Peyer's patch (tissue), 4 donors: ENCODE measurements at regions not wholly inside any gene's neighbourhood (a gene's known extent, or its start where the extent isn't known, plus 50 kb on each side); places are given as distances from the start of the nearest gene placed in this dataset.

Source experiments
- POLR2A ChIP-seq, 2 donors: fragments of 450-650 bp; IDR thresholded peaks; one replicate each; pipeline ENCODE4 v1.5.1; 2017; ENCODE audit warnings: antibody characterized with exemption in 2 of 2, mild to moderate bottlenecking in 2 of 2, moderate library complexity in 2 of 2
- TF ChIP-seq, protein P1 (sequence below), 6 experiments: fragments of 450-650 bp in 4 of 6; fragments of 200-600 bp in 2 of 6; sonication (generic) in 1 of 6; IDR thresholded peaks; one replicate each; pipeline ENCODE4 v1.5.1; 2017 to 2019; ENCODE audit warnings: antibody characterized with exemption in 6 of 6, mild to moderate bottlenecking in 3 of 6, moderate library complexity in 1 of 6

GRCh38 chr2:60643747-60644146 is 90.3 kb upstream of the BCL11A start:
- TF ChIP-seq, protein P1, sequence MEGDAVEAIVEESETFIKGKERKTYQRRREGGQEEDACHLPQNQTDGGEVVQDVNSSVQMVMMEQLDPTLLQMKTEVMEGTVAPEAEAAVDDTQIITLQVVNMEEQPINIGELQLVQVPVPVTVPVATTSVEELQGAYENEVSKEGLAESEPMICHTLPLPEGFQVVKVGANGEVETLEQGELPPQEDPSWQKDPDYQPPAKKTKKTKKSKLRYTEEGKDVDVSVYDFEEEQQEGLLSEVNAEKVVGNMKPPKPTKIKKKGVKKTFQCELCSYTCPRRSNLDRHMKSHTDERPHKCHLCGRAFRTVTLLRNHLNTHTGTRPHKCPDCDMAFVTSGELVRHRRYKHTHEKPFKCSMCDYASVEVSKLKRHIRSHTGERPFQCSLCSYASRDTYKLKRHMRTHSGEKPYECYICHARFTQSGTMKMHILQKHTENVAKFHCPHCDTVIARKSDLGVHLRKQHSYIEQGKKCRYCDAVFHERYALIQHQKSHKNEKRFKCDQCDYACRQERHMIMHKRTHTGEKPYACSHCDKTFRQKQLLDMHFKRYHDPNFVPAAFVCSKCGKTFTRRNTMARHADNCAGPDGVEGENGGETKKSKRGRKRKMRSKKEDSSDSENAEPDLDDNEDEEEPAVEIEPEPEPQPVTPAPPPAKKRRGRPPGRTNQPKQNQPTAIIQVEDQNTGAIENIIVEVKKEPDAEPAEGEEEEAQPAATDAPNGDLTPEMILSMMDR (IDR thresholded peaks at IDR 0.05): no peak
- no peak for TF ChIP-seq POLR2A (IDR thresholded peaks at IDR 0.05)
